ENCODE measurements at regions not wholly inside any gene's neighbourhood (a gene's known extent, or its start where the extent isn't known, plus 50 kb on each side); places are given as distances from the start of the nearest gene placed in this dataset.
A peak's percentile ranks its signal among the peaks of the same experiment; 100 is the strongest.

DNA sequence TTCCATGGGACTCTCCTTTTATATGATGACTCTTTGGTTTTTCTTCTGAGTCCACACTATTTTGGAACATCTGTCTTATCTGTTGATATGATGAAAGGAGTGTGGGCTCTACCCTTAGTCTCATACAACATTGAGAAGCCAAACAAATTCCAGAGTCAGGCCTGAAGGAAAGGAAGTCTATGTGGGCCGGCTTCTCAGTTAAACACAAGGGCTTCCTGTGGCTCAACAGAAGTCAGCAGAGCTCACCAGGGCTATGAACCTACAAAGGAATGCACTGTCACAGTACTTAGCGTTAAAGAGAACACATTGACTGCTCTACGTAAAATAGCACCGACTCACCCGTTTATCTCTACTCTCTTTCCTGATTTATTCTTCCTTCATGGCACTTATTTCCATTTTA lies 641.0 kb upstream of the FRG1 start:
- no peak for DNase-seq
- intact Hi-C loops (cut with DNase I): no loop called here

DNA sequence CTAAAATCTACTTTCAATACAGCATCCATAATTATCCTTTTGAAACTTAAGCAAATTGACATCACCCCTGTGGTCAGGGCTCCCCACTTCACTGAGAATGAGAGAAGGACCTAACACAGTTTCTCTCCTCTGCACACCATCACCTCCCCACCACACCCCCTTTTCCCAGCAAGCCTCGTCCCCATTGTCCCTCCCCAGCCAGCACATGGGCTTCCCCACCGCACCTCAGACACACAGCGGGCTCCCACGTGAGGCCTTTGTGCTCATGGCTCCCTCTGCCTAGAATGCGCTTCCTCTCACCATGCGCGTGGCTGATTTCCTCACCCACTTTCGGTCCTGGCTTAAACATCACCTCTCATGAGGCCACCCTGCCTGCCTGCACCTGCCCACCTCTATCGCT lies 639.0 kb upstream of the FRG1 start:
- no peak for DNase-seq
- intact Hi-C loops (cut with DNase I): no loop called here

DNA sequence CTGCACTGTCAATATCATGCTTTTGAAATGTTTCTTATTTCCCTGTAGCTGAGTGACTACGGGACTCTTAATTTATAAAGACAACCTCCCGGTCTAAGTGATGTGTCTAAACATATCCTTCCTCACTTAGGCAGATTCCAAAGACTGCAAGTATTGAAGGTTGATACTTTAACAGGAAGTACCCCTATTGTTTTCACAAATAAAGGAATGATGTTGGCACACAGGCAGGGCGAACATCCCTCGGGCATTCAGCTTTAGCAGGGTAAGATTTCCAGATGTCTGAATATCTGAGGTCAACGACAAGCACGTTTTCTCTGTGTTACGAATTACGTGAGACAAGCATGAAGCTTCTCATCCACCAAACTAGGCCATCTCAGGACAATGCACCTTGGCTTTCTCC lies 638.0 kb upstream of the FRG1 start:
- DNase-seq: no peak

DNA sequence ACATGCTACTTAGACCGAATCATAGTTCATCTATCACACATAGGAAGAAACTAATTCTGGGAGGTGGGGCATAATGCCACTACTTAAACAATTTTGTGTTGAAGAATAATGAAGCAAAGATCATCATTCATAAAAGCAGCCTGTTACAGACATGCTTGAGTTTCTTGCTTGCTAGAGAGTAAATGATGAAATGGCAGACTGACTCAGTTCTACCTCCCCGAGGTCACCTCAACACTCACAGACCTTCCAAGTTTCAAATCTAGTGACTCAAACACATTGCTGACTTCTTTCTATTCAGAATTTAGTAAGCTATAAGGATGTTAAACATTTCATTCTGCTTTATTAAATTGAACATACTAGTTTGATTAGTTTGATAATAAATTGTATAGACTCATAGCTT lies 636.5 kb upstream of the FRG1 start:
- DNase-seq: no peak
- intact Hi-C loops (cut with DNase I): no loop called here

More for the DNA sequence above, 638.0 kb upstream of the FRG1 start:
- intact Hi-C loops (cut with DNase I): no loop called here

DNA sequence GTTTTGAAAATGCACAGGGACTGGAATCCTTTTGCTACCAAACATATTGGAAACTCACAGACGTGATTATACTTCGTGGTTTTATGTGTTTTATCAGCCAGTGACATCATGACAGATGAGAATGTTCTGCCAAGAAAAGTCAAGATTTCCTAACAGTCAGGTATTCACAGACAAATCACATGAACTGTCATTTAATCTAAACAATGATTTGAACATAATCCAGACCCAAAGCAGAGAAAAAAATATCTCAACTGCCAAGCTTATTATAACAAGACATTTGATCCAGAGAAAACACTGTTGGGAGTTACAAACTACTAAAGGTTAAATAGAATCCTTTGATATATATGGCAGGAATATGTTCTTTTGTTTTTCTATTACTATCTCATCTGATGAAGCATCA lies 635.9 kb upstream of the FRG1 start:
- DNase-seq: no peak

DNA sequence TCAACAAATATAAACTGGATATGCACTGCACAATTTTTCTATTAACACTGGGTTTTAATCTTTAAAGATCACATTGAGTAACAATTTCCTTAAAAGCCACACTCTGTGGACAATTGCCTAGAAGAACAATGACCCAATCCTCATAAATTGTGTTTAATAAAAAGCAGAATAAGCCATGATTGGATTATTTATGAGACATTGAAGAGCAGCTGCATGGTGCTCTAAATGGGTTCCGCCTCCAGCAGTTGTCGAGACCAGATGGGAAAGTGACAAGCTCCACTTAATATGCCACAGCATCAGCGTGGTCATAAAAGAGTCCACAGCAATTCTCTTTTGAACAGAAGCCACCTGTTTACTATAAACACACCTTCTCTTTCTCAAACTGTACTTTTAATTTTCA lies 635.2 kb upstream of the FRG1 start:
- intact Hi-C loops (cut with DNase I): no loop called here
- no peak for DNase-seq

More for the DNA sequence above, 635.9 kb upstream of the FRG1 start:
- intact Hi-C loops (cut with DNase I): no loop called here

DNA sequence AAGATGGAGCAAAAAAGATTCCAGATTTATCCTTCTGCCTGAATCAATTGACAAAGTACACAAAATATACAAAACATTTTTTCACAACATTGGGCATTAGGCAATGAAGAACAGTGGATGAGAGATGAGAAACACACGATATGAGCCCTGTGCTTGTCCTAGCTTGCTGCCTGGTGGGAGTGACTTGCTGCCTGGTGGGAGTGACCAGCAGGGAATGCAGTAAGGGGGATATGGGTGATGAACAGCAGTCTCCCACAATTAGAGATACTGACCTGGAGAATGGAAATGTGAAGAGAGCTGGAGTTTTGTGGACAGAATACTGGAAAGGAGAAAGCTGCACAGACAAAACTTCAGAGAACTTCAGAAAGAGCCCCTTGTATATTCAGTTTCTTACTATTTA lies 629.4 kb upstream of the FRG1 start:
- no peak for DNase-seq
- intact Hi-C loops (cut with DNase I): no loop called here

DNA sequence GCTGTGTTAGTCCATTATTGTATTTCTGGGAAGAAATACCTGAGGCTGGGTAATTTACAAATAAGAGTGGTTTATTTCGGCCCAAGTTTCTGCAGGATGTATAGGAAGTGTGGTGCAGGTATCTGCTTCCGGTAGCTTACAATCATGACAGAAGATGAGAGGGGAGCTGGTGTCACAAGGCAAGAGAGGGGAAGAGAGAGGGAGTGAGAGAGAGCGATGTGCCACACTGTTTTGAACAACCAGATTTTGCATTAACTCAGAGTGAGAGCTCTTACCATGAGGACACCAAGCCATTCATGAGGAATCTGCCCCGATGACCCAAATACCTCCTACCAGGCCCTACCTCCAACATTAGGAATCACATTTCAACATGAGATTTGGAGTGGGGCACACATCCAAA lies 627.6 kb upstream of the FRG1 start:
- intact Hi-C loops (cut with DNase I): no loop called here

DNA sequence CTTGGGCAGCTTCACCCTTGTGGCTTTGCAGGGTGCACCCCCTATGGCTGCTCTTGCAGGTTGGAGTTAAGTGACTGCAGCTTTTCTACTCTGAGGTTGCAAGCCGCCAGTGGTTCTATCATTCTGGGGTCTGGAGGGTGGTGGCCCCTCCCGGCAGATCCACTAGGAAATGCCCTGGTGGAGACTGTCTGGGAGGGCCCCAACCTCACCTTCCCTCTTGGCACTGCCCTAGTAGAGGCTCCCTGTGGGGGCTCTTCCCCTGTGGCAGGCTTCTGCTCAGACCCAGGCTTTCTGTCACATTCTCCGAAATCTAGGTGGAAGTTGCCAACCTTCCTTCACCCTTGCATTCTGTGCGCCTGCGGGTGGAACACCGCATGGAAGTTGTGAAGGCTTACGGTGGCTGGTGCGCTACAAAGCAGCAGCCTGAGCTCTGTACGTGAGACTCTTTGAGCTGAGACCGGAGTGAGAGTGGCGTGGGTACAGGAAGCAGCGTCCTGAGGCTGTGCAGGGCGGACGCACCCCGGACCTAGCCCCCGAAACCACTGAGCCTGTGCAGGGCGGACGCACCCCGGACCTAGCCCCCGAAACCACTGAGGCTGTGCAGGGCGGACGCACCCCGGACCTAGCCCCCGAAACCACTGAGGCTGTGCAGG lies 626.7 kb upstream of the FRG1 start:
- intact Hi-C loops (cut with DNase I): no loop called here

More for the DNA sequence above, 627.6 kb upstream of the FRG1 start:
- no peak for DNase-seq

DNA sequence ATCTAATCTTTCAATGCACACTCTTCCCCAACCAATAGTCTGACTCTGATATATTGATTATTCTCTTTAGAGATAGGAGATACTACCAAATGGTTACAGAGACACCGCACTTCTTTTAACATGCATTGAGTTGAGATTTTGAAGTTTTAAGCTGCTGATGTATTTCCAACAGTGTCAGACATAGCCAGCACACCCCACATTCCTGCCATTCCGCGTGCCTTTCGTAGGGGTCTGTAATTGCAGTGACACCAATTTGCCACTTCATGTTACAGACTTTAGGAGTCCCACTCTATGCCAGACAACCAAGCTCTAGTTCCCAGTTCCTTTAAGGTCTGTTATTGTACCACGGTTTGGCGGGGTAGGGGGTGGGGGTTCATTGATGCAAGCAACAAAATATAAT lies 618.2 kb upstream of the FRG1 start:
- DNase-seq: no peak
- intact Hi-C loops (cut with DNase I): no loop called here

More for the DNA sequence above, 626.7 kb upstream of the FRG1 start:
- DNase-seq: no peak

DNA sequence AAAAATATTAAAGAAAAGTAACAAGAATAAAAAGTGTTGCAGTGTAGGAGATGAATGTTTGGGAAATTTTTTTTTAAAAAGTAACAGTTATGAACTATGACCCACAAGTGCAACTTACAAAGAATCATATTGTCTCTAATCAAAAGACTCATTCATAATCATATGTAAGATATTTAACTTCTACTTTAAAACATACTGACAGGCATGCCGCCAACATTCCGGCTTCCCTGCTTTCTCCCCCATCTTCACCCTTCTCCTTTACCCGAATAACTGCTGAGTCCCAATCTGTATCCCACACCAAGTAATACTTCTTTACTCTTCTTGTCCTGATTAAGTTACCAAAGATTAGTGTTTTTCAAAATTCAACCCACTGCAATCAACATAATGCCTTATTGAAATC lies 598.8 kb upstream of the FRG1 start:
- no peak for DNase-seq
- intact Hi-C loops (cut with DNase I): no loop called here

DNA sequence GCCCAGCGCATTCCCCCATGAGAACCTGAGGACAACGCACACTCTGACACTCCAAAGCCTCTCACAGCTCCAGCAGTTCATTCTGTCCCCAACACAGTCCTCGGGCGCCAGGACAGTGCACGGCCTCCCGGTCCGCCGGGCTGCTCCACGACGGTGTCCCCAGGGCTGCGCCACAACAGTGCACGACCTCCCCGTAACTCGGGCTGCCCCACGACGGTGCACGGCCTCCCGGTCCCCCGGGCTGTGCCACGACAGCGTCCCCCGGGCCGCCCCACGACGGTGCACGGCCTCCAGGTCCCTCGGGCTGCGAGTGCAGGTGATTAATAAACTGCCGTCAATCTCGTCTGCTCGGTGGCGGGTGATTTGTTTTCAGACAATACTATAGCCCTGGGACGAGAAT lies 585.1 kb upstream of the FRG1 start:
- intact Hi-C loops (cut with DNase I): no loop called here
- DNase-seq: no peak

DNA sequence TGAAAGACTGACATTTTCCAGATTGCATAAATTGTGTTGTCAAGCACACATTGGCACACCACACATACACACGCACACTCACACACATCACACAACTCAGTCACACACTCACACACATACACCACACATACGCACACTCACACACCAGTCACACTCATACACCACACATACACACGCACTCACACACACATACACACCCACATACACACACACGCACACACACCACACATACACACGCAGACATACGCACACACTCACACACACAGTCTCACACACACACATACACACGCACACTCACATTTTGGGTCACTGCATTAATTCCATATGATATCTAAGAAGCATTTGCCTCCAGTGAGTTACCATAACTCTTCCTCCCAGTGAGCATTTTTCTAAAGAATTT lies 578.3 kb upstream of the FRG1 start:
- intact Hi-C loops (cut with DNase I): no loop called here
- no peak for DNase-seq

DNA sequence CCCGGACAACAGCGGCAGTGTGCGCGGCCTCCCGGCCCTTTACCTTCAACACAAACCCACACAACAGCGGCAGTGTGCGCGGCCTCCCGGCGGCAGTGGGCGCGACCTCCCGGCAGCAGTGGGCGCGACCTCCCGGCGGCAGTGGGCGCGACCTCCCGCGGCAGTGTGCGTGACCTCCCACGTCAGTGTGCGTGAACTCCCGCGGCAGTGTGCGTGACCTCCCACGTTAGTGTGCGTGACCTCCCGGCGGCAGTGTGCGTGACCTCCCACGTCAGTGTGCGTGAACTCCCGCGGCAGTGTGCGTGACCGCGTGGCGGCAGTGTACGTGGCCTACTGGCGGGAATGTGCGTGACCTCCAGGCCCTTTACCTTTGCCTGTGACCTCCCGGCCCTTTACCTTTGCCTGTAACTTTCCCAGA lies 576.6 kb upstream of the FRG1 start:
- DNase-seq: peak in 4 of 42 donors; percentile 8 to 57 (median 12)
- intact Hi-C loops (cut with DNase I): no loop called here

DNA sequence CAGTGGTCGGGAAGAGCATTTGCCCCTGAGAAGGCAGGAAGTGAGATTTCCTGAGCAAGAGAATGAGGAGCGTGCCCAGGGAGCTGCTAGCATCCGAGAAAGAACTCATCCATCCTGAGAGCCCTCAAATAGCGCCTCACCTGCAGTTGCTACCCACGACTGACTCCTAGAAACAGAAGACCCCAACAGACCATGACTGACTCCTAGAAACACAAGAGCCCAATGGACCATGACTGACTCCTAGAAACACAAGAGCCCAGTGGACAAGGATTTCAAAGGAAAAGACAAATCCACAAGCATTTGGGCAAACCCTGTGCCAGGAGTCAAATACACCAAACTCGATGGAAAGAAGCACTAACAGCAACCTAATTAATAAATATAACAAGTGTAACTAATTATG lies 575.2 kb upstream of the FRG1 start:
- DNase-seq: no peak
- intact Hi-C loops (cut with DNase I): no loop called here

DNA sequence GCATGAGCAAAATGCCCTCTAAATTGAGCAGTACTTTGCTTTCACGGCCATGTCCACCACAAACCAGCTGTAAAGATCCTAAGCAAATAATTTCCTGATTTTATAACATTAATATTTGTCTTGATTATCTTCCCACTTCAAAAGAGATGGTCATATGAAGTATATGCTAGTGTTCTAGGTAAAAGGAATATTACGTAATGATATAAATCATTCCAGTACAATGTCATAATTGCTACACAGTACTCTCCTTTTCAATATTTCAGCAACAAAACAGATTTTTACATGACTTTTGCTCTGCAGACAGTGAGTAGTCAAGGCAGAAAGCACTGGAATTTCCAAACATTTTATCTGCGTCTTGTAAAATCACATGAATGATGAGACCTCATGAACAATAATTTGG lies 572.8 kb upstream of the FRG1 start:
- no peak for DNase-seq
- intact Hi-C loops (cut with DNase I): no loop called here

DNA sequence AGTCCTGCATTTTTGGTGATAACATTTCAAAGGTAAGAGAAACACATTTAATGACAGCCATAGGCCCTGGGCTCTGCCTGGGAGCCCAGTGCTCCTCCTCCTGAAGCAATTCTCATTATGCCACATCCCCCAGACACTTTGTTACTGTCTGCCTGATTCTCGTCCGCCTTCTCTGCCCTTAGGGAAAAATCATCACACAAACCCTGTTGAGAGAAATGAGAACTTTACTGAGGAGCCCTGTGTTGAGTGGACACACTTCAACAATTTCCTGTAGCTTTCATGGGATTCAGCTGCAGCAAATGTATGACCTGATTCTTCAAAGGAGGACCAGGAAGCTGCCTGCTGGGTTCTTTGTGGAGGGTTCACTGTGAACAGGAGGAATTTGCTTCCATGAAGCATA lies 566.5 kb upstream of the FRG1 start:
- no peak for DNase-seq
- intact Hi-C loops (cut with DNase I): no loop called here

DNA sequence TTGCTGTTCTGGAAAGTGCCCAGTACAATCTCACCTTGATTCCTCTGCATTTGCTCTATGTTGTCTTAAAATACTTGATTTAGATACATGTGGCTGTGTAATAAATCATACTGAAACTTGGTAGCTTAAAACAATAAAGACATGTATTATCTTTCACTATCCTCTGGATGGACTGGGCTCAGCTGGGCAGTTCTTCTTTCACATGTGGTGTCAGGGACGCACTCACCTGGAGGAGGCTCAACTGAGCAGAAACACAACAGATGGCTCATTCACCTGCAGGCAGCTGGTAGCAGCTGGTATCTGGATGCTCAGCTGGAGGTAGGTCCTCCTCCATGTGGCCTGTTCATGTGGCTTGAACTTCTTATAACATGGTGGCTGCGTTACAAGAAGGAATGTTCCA lies 563.8 kb upstream of the FRG1 start:
- intact Hi-C loops (cut with DNase I): no loop called here
- no peak for DNase-seq

DNA sequence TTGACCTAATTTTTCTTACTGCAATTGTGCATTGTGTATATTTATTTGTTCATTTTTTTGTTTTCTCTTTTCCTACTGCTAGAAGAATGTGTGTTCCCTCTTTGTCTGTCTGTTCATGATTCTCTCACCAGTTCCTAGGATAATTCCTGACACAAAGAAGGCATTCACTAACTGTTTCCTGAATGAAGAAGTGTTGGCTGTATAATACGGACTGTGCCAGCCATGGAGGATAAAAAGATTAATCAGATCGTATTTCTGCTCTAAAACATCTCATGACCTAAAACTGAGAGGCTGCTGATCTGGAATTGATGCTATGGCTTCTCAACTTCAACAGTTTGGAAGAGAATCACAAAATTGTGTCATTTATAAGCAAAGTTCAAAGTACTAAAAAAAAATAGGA lies 563.1 kb upstream of the FRG1 start:
- intact Hi-C loops (cut with DNase I): no loop called here
- DNase-seq: no peak

DNA sequence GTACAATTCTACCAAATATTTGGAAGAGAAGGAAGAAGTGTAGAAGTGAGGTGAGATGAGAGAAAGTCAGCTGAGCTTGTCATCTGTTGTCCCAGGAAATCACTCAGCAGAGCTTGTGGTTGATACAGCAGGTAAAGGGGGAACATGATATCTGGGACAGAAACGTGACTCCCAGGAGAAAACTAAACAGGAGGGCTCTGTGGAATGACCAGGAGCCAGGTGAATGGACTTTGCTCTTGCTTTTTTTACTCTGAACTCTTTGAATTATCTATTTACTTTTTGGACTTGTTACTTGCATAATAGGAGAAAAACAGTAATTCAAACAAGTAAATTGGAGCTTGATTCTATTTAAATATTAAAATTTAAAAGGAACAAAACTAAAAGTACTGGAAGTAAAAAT lies 555.6 kb upstream of the FRG1 start:
- intact Hi-C loops (cut with DNase I): no loop called here
- no peak for DNase-seq

DNA sequence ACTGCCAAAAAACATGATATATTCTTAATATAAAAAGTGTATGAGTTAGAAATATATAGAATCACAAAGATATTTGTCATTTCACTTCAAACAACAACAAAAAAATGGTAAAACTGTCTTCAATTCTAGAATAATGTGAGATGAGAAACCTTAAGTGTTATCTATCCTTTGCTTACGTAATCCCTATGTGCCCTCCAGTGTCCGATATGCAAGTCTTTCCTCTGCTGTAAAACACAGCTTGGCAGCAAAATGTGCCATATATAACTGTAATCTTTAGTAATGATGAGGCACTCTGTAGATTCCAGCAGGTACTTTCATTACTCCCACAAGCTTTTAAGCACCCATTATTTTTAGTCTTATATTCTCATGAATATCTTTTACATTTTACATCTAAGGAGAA lies 555.1 kb upstream of the FRG1 start:
- intact Hi-C loops (cut with DNase I): no loop called here
- DNase-seq: no peak

DNA sequence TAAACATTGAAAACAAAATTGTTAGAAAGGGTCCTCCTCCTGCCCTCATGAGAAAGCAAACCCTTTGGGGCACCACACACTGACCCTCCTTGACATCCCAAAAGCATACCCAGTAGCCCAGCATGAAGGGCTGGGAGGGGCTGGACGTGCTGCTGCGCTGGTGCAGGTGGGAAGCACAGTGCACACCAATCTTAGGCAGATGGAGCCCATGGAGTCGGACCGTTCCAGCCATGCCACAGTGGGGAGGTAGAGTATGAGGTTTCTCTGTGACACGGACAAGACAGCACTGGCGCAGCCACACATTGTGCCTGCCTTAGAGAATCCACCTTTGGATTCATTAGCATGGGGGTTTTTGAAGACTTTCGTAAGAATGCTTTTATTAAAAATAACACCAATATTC lies 544.2 kb upstream of the FRG1 start:
- intact Hi-C loops (cut with DNase I): no loop called here

More for the DNA sequence above, 544.2 kb upstream of the FRG1 start:
- no peak for DNase-seq

Data from head of caudate nucleus (tissue), 42 donors.